ENCODE measurements at regions not wholly inside any gene's neighbourhood (a gene's known extent, or its start where the extent isn't known, plus 50 kb on each side); places are given as distances from the start of the nearest gene placed in this dataset.
A peak's percentile ranks its signal among the peaks of the same experiment; 100 is the strongest.
"Not testable (repeated sequence)": the region's sequence is repeated elsewhere in the genome, so short reads cannot be mapped to it uniquely, and the experiment has no call there.

DNA sequence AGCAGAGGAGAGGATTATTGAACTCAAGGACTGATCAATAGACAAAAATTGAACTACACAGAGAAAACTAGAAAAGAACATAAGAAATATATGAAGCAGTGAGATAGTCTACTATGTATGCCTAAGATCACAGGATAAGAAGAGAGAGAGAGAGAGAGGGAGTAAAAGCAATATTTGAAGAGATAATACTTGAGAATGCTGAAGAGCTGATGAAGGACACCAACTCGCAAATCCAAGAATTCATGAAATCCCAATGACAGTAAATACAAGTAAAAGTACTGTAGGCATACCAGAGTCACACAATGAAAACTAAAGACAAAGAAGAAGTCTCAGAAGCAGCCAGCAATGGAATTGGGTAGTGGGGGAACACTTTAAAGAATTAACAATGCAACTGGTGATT, 260.1 kb upstream of the SPAG17 start:
- DNase-seq = no peak

DNA sequence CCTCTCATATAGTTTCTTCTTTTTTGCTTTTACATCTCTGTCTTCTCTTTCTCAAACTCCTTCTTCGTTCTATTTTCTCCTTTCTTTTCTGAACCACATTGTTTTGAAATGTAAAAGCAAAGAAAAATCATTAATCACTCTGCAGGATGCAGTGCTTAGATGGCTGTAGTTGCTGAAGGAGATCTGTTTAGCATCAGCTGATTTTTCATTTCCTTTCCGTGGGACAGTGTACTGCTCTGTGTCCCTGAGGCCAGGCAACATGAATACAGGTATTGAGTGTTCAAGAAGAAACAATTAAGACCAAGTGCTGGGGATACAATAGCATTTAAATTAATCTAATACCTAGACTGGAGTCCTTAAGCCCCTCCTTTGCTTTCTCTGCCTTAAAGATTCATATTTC, 257.2 kb upstream of the SPAG17 start:
- DNase-seq = no peak

DNA sequence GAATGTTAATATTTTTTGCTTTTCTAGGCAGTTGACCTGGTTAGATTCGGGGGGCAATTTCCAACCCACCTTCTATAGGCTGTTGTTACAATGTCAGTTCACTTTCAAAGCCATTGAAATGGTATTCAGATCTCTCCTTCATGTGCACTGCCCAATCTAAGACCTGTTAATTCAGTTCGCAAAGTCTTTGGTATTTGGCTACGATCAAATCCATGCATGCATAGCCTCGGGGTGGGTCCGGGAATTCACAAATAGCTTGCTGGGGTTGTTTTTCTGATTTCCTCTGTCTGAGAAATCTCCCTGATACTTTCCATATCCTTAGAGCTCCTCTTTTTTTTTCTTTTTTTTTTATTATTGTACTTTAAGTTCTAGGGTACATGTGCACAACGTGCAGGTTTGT, 252.6 kb upstream of the SPAG17 start:
- DNase-seq = no peak

DNA sequence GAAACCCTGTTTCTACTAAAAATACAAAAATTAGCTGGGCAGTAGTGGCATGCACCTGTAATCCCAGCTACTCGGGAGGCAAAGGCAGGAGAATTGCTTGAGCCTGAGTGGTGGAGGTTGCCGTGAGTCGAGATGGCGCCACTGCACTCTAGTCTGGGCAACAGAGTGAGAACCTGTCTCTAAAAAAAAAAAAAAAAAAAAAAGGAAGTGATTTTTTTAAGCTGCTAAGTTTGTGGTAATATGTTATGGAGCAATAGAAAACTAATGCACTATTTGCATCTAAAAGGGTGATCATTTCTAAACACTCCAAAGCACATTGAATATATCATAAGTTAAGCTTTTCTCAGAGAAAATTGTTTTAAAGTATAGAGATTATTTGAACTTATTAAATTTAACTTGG, 244.8 kb upstream of the SPAG17 start:
- no peak for DNase-seq

DNA sequence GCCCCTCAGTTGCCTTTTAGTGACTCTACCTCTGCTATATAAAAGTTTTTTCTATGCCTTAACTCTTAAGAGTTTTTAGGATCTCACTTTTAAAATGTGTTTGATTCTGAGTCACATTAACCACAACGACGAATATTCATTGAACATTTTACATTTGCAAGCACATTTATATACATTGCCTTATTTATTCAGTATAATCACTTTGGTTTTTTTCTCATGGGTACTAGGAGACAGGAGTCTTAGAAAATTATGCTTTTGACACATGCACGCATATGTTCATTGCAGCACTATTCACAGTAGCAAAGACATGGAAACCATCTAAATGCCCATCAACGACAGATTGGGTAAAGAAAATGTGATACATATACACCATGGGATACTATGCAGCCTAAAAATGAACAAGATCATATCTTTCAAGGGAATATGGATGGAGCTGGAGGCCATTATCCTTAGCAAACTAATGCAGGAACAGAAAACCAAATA, 236.9 kb upstream of the SPAG17 start:
- DNase-seq = no peak

DNA sequence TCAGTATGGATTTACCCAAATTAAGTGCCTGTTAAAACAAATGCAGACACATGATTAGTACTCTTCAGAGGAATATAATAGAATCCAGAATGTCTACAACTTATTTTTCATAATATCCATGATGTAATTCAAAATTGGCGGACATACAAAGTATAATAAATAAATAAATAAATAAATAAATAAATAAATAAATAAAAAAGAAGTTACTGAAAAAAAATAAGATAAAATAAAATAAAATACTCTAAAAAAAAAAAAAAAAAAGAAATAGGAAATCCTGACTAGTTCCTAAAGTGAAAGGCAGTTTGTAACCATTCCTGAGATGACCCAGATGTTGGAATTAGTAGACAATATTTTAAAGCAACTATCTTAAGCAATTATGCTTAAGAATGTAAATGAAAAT, 219.0 kb upstream of the SPAG17 start:
- DNase-seq = no peak

DNA sequence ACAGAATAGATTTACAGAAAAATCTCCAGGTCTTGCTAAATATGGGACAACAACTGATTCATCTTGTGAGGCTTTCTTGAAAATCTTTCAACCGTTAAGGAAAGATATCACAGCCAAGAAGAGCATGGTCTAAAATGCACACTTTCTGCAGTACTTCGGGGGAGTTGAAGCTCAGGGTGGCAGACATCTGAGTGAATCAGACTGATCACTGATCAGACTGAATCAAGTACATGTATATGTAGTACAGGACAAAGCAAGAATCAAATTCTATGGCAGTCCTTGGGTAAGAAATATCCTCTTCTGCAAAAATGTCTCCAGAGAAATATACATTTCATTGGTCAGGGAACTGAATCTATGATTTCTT, 212.4 kb upstream of the SPAG17 start:
- no peak for DNase-seq

DNA sequence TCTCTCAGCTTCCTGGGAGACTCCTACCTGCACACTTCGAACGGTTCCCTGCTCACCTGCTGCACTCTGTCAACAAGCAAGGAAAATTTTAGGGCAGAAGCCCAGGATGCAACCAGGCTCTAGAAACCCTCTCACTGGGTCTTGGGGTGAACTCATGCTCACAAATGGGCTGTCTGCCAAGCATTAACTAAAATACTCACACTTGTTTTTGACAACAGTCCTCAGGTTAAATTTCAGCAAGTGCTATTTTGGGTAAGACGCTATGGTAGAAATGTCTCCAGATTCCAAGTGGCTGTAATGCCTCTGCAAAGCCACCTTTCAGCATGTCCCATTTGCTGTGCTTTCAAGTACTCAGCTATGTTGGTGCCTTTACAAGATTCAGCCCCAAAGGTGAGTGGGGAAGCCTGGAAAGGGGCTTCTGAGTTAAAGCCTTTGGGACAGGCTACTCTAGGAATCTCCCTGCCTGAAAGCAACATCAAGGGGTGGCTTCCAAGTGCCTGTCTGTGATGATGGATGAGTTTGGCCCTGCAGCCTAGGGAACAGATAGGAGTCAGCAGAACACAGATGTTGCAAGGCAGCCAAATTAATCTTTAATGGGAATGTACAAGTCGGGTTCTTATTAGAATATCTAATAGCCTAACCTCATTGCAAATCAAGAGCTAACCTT, 211.9 kb upstream of the SPAG17 start:
- DNase-seq = no peak

DNA sequence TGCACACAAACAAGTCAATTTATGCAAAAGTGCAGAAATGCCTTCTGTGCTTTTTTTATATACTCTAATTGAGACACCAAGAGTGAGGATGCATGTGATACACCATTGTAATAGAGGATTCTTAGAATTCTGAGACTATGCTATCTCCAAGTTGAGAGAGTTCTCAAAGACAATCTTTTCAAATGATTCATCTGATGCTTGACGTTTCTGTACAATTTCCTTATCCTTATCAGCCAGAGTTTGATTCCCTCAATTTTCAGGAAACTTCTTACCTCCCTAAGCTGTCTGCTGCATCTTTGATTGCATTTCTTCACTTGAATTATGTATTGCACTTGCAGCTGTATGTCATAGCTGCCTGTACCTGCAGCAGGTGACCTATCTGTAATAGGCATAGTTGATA, 211.3 kb upstream of the SPAG17 start:
- DNase-seq = no peak

DNA sequence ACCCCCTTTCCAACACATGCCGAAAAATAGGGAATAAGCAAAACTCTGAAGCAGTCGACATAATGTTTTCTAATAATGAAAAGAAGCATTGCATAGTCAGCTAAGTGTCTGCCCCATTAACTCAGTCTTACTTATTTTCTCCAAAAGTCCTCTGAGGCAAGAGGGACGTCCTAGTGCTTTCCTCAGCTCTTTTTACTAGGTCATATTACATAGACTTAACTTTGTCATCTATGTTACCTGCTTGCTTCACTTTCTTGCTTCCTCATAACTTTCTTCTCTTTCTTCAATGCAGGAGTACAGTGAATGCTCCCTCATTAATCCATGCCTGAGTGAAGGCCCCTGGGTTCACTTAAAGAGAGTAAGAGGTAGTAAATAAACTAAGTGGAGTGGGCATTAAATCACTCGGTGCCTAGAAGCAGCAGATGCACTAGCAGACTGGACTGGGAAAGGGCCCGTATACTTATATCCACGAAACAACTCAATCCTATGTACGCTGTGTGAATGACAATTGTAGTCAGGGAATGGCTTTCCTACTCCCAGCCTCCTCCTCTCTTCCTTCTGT, 210.5 kb upstream of the SPAG17 start:
- DNase-seq = no peak

DNA sequence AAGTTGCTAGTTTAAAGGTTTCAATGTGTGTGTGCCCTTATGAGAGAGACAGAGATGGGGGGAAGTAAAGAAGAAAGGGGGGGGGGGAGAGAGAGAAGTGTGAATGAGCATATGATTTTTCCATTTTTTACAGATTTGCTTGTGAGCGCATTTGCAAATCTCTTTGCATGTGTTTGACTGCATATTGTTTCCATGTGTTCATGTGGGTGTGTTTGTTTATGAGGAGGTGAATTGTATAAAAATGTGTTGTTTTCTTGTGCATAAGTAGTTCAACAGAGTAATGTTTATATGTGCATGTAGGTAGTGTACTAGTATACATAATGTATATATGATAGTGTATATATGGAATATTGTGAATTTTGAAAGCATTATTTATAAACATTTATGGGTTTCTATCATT, 205.9 kb upstream of the SPAG17 start:
- no peak for DNase-seq

DNA sequence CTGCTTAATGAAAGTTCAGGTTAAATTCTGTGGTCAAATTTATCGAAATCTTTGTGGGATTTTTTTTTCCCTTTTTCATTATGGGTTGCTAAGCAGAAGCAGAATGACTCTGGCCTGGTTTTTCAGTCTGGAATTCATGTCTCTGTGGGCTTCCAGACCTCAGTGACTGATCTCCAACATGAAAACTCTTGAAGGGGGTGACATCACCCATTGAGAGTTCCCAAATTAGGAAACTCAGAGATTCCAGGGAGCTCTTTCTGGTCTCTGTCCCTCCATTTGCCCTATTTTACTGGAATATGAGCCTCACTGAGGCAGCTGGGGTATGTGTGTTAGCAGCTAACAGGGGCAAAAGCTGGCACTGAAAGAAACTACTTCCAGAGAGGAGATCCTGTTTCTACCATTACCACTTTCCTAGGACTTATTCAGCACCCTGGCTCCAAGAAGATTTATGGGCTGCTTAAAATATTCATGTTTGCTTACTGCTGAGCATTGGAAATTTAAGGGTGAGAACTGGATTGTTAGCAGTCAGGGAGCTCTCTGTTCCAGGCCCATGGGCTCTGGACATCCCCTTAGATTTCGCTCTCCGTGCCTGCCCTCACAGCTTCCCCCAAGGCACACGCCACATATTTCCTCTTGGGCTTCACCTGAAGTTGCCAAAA, 203.4 kb upstream of the SPAG17 start:
- DNase-seq = no peak

DNA sequence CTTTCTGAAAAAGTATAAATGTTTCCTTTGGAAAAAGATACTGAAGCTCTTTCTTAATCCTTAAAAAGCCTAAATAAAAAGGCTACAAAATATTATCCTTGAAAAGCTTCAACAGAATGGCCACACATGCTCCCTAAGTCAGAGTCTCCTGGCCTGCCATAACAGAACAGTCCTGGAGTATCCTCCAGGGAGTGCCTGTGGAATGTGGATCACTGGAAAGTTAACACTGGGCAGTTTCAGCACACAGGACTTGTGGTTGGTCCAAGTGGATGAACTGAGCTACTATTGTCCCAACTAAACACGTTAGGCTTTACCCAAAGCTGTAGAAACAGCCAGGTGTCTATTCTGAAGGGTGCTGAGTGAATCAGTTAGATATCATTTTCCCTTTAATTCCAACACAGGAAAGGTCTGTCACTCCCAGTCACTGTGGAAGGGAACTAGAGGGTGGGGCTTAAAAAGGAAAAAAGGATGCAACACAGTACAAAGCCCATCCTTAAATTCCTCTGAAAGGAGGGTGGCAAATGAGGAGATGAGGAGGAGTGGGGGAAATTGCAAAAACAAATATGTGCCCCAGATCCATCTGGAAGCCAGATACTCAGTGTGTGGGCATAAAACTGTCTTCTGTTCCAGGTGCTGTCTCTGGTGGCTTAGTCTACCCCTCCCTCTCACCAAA, 196.3 kb upstream of the SPAG17 start:
- no peak for DNase-seq

DNA sequence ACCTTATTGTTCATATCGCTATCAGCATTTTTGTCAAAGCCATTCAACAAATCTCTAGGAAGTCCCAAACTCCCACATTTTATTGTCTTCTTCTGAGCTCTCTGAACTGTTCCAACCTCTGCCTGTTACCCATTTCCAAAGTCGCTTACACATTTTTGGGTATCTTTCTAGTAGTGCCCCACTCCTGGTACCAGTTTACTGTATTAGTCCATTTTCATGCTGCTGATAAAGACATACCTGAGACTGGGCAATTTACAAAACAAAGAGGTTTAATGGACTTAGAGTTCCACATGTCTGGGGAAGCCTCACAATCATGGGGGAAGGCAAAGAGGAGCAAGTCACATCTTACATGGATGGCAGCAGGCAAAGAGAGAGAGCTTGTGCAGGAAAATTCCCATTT, 192.2 kb upstream of the SPAG17 start:
- not testable (repeated sequence) for DNase-seq

DNA sequence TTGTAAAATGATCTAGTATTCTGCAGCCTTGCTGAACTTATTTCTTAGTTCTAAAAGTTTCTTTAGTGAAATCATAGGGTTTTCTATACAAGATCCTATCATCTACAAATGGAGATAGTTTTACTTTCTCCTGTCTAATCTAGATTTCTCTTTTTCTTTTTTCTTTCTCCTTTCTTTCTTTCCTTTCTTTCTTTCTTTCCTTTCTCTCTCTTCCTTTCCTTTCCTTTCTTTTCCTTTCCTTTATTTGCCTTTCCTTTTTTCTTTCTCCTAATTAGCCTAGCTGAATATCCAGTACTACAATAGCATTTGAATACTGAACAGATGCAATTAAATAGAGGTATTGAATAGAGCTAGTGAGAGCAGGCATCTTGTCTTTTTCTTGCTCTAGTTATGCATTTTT, 186.6 kb upstream of the SPAG17 start:
- DNase-seq = no peak

DNA sequence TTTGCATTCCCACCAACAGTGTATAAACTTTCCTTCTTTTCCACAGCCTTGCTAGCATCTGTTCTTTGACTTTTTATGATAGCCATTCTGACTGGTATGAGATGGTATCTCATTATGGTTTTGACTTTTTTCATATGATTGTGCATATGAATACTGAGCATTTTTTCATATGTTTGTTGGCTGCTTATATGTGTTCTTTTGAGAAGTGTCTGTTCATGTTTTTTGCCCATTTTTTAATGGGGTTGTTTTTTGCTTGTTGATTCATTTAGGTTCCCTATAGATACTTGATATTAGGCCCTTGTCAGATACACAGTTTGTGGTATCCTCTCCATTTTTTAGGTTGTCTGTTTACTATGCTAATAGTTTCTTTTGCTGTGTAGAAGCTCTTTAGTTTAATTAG, 185.8 kb upstream of the SPAG17 start:
- DNase-seq = no peak

DNA sequence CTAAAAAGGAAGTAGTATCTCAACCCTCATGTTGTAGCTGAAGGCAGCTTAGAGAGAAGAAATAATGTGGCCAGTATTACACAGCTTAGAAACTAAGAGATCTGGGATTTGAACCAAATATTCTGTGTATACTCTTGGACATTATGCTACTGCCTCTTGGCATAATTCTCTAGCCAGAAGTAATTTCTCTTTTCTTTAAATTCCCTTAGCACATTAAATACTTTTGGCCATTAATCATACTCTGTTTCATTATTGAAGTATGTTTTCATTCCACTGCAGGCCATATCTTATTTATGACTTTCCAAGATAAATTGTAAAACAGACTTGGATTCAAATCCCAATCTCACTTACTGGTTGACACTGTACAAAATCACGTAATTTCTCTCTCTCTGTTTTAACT, 181.3 kb upstream of the SPAG17 start:
- no peak for DNase-seq

DNA sequence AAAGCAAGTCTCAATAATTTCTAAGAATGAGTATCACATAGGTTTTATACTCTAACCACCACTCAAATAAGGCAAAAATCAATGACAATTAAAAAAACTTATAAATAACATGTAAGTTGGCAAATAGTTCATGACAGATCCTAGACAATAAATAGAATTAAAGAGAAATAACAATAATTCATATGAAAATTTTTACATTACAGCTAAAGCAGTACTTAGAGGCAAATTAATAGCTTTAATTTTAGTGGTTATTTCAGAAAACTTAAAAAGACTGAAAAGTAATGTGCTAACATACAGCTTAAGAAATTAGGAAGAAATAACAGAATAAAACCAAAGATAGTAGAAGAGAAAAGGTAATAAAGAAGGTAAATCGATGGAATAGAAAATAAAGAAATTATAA, 179.9 kb upstream of the SPAG17 start:
- no peak for DNase-seq

DNA sequence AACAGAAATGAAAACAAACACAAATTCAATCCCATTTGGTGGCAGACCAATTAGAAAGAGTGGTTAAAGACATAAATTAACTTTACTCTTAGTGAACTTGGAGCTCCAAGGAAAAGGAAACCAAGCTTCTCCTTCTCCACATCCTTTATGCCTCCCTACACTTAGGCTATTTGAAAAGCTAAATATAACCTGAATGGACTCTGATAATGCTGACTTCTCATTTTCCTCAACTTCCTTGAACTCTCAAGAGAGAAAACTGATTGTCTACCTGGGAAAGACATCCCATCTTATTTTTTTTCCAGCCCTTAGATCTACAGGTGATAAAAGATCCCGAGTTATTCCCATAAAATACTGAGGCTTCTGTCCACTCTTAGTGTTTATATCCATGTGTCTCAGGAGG, 178.4 kb upstream of the SPAG17 start:
- no peak for DNase-seq

DNA sequence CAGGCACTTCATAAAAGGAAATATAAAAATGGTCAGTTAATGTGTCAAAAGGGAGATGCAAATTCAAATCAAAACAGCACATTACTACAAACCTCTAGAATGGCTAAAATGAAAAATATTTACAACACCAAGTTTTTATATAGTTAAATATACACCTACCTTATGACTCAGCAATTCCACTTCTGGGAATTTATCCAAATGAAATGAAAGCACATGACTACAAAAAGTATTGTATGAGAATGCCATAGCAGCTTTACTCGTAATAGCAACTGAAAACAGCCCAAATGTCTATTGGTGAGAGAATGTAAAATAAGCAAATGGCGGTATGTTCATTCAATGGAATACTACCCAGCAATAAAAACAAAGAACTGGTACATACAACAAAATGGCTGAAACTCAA, 175.8 kb upstream of the SPAG17 start:
- no peak for DNase-seq

DNA sequence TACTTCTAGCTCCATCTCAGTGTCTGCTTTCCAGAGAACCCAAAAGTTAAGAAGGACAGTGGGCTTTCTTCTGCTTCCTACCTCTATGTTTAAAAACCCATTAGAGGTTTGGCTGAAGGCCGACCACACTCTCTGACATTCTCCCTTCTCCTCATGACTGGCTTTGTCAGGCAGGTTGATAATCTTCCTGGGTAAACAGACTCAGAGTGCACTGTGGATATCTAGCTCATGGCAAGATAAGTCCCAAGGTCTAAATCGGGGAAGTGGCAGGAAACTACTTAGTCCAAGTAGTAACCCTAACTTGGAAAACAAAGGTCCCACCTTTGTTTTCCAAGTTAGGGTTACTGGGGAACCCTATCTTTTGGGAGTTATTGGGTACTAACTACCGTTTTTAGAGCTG, 161.9 kb upstream of the SPAG17 start:
- DNase-seq = no peak

DNA sequence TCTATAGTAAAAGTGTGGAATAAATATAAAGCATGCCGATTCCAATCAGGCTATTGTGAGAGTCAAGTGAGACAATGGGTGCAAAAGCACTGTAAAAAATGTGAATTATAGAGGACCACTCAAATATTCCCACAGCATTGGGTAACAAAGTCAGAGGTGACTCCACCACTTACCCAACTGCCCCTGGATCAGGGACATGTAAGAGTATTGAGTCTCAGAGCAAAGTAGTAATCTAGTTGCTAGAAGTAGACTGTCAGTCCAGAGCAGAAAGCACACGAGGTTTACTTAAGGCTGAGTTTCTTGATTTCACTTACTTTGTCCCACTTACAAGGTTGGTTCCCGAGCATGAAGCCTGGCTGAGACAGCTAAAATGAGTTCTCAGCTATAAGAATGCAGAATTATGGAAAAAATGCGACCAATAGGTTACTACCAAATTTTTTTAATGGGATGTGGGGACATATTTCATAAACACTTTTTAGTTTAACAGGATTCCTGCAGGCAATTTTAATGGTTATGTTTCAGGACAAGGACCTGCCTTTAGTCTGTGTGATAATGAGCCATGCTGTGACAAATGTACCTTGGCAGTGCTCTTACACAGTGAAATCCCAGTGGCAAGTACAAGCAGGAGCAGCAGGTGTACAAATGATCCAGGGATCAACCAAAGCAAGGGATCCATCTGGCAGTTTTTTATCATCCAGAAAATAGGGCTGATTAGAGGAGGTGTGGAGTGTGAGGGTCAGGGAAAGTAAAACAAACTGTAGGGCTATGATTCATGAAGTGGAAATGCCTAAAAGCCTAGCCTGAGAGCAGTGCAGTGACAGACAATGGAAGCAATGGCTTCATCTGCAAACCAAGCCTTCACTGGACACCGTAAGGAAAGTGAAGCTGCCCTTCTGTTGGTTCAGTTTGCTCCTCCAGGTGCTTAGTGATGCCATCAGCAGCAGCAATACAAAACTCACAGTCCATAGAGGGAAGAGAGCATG, 156.2 kb upstream of the SPAG17 start:
- DNase-seq = peak; percentile 3

Measured in NCI-H146 (cell line).